Gastroesophageal sphincter (tissue), 4 donors: ENCODE measurements at regions not wholly inside any gene's neighbourhood (a gene's known extent, or its start where the extent isn't known, plus 50 kb on each side); places are given as distances from the start of the nearest gene placed in this dataset.

Experiments
- ATAC-seq: fragments of 150-250 bp; one replicate; pipeline ENCODE4 v1.9.1; 2016; ENCODE audit warnings: mild to moderate bottlenecking, moderate library complexity
- H3K27ac ChIP-seq, 4 donors: fragments of 200-600 bp; sonication (generic) in 3 of 4; 1 replicate in 3 of 4; 2 replicates in 1 of 4; pipeline ENCODE4 v1.5.1; 2016 to 2019
- H3K27me3 ChIP-seq: fragments of 200-600 bp; sonication (generic); one replicate; pipeline ENCODE4 v1.5.1; 2019
- H3K36me3 ChIP-seq, 2 donors: fragments of 200-600 bp; sonication (generic); one replicate each; pipeline ENCODE4 v1.5.1; 2019; ENCODE audit warnings: control low read depth in 1 of 2
- H3K4me1 ChIP-seq, 3 donors: fragments of 200-600 bp; sonication (generic); 1 replicate in 2 of 3; 2 replicates in 1 of 3; pipeline ENCODE4 v1.5.1; 2016 to 2019; ENCODE audit warnings: control low read depth in 2 of 3
- H3K4me3 ChIP-seq, 2 donors: fragments of 200-600 bp; sonication (generic); one replicate each; pipeline ENCODE4 v1.5.1; 2019; ENCODE audit warnings: mild to moderate bottlenecking in 1 of 2, moderate library complexity in 1 of 2
- H3K9me3 ChIP-seq, 3 donors: fragments of 200-600 bp; sonication (generic); one replicate each; pipeline ENCODE4 v1.5.1; 2017 to 2019; ENCODE audit warnings: control low read depth in 2 of 3
- CTCF ChIP-seq, 4 experiments: fragments of 200-600 bp in 2 of 4; fragments of 450-650 bp in 2 of 4; sonication (generic) in 1 of 4; IDR thresholded peaks; one replicate each; pipeline ENCODE4 v1.5.1; 2017 to 2019; ENCODE audit warnings: antibody characterized with exemption in 4 of 4, mild to moderate bottlenecking in 2 of 4, moderate library complexity in 2 of 4
- EP300 ChIP-seq: sonication (generic); formaldehyde crosslinking; IDR thresholded peaks from one replicate; pipeline ENCODE4 v1.6.1; 2017; ENCODE audit warnings: antibody characterized with exemption, mild to moderate bottlenecking
- POLR2A ChIP-seq, 2 donors: fragments of 450-650 bp; IDR thresholded peaks; one replicate each; pipeline ENCODE4 v1.6.1; 2017; ENCODE audit warnings: antibody characterized with exemption in 2 of 2, mild to moderate bottlenecking in 2 of 2, moderate library complexity in 1 of 2
- POLR2AphosphoS5 ChIP-seq: sonication (generic); formaldehyde crosslinking; IDR thresholded peaks from one replicate; pipeline ENCODE4 v1.6.1; 2017; ENCODE audit warnings: antibody characterized with exemption
- WGBS, 2 donors: methylation state at CpG; one replicate each; pipeline ENCODE4 v1.1.5; 2018; ENCODE audit warnings: low coverage in 1 of 2; 5-methylcytosine and 5-hydroxymethylcytosine counted together

- 77 to 84% methylated on average over 3 to 5 of the region's 5 CpGs for WGBS, 2 donors
- Histone ChIP-seq H3K27me3 (no peaks in the 10 kb centered on the region), H3K9me3 (peaks cover 0 to 41% (median 0%) of the 10 kb centered on the region in 3 donors), H3K27ac (no peak overlapping the region), H3K4me3 (no peak overlapping the region), H3K4me1 (peaks cover 0 to 10% (median 0%) of the 10 kb centered on the region in 3 donors), H3K36me3 (no peaks in the 10 kb centered on the region)
- ATAC-seq, result no peak
- no peak for TF ChIP-seq POLR2A (IDR thresholded peaks at IDR 0.05)
- no peak for TF ChIP-seq CTCF (IDR thresholded peaks at IDR 0.05)
- TF ChIP-seq POLR2AphosphoS5, result no peak
- no peak for TF ChIP-seq EP300
Observed at GRCh38 chr2:100699131-100699530, 120.8 kb upstream of the NPAS2 start.

- 80 to 90% methylated on average over 3 to 4 of the region's 5 CpGs for WGBS, 2 donors
- Histone ChIP-seq H3K36me3 (no peaks in the 10 kb centered on the region), H3K9me3 (peaks cover 0 to 10% (median 0%) of the 10 kb centered on the region in 3 donors), H3K4me3 (no peak overlapping the region), H3K27ac (peak overlapping the region in 1 of 4 donors; percentile 27), H3K27me3 (no peaks in the 10 kb centered on the region), H3K4me1 (peaks cover 0 to 13% (median 0%) of the 10 kb centered on the region in 3 donors)
- no peak for ATAC-seq
- TF ChIP-seq POLR2AphosphoS5, result no peak
- no peak for TF ChIP-seq EP300
- TF ChIP-seq POLR2A (IDR thresholded peaks at IDR 0.05), result no peak
- no peak for TF ChIP-seq CTCF (IDR thresholded peaks at IDR 0.05)
Observed at GRCh38 chr2:100702438-100703109, 117.4 kb upstream of the NPAS2 start.

- Histone ChIP-seq H3K9me3 (peaks cover 0 to 4% (median 0%) of the 10 kb centered on the region in 3 donors), H3K36me3 (no peaks in the 10 kb centered on the region), H3K27me3 (no peaks in the 10 kb centered on the region), H3K4me1 (peaks cover 0 to 13% (median 0%) of the 10 kb centered on the region in 3 donors), H3K4me3 (no peak overlapping the region), H3K27ac (peak overlapping the region in 2 of 4 donors; percentile 6 to 27)
- no peak for ATAC-seq
- WGBS, 2 donors, result 38 to 43% methylated on average over 3 to 5 of the region's 5 CpGs
- TF ChIP-seq POLR2A (IDR thresholded peaks at IDR 0.05) (no peak), CTCF (IDR thresholded peaks at IDR 0.05) (no peak), POLR2AphosphoS5 (no peak), EP300 (no peak)
Observed at GRCh38 chr2:100703213-100703612, 116.7 kb upstream of the NPAS2 start.

GRCh38 chr2:100703739-100704138 lies 116.2 kb upstream of the NPAS2 start:
- no peak for ATAC-seq
- H3K36me3 ChIP-seq, result no peaks in the 10 kb centered on the region
- TF ChIP-seq CTCF (IDR thresholded peaks at IDR 0.05) (no peak), EP300 (no peak), POLR2AphosphoS5 (no peak), POLR2A (IDR thresholded peaks at IDR 0.05) (no peak)
- peaks cover 0 to 13% (median 0%) of the 10 kb centered on the region in 3 donors for H3K4me1 ChIP-seq
- peak overlapping the region in 2 of 4 donors; percentile 6 to 27 for H3K27ac ChIP-seq
- 43 to 61% methylated on average over 3 of the region's 3 CpGs for WGBS, 2 donors
- no peaks in the 10 kb centered on the region for H3K9me3 ChIP-seq
- no peaks in the 10 kb centered on the region for H3K27me3 ChIP-seq
- no peak overlapping the region for H3K4me3 ChIP-seq

GRCh38 chr2:100704156-100704555 lies 115.8 kb upstream of the NPAS2 start:
- Histone ChIP-seq H3K9me3 (no peaks in the 10 kb centered on the region), H3K27ac (no peak overlapping the region), H3K36me3 (no peaks in the 10 kb centered on the region), H3K4me1 (peaks cover 0 to 13% (median 0%) of the 10 kb centered on the region in 3 donors), H3K4me3 (no peak overlapping the region), H3K27me3 (no peaks in the 10 kb centered on the region)
- no peak for ATAC-seq
- TF ChIP-seq POLR2AphosphoS5 (no peak), POLR2A (IDR thresholded peaks at IDR 0.05) (no peak), CTCF (IDR thresholded peaks at IDR 0.05) (no peak), EP300 (no peak)
- 95 to 100% methylated on average over 1 to 7 of the region's 7 CpGs for WGBS, 2 donors
